Gastroesophageal sphincter (tissue), 4 donors: ENCODE measurements at regions not wholly inside any gene's neighbourhood (a gene's known extent, or its start where the extent isn't known, plus 50 kb on each side); places are given as distances from the start of the nearest gene placed in this dataset.

Source experiments
- ATAC-seq: fragments of 150-250 bp; one replicate; pipeline ENCODE4 v1.9.1; 2016; ENCODE audit warnings: mild to moderate bottlenecking, moderate library complexity
- H3K27ac ChIP-seq, 4 donors: fragments of 200-600 bp; sonication (generic) in 3 of 4; 1 replicate in 3 of 4; 2 replicates in 1 of 4; pipeline ENCODE4 v1.5.1; 2016 to 2019
- H3K27me3 ChIP-seq: fragments of 200-600 bp; sonication (generic); one replicate; pipeline ENCODE4 v1.5.1; 2019
- H3K36me3 ChIP-seq, 2 donors: fragments of 200-600 bp; sonication (generic); one replicate each; pipeline ENCODE4 v1.5.1; 2019; ENCODE audit warnings: control low read depth in 1 of 2
- H3K4me1 ChIP-seq, 3 donors: fragments of 200-600 bp; sonication (generic); 1 replicate in 2 of 3; 2 replicates in 1 of 3; pipeline ENCODE4 v1.5.1; 2016 to 2019; ENCODE audit warnings: control low read depth in 2 of 3
- H3K4me3 ChIP-seq, 2 donors: fragments of 200-600 bp; sonication (generic); one replicate each; pipeline ENCODE4 v1.5.1; 2019; ENCODE audit warnings: mild to moderate bottlenecking in 1 of 2, moderate library complexity in 1 of 2
- H3K9me3 ChIP-seq, 3 donors: fragments of 200-600 bp; sonication (generic); one replicate each; pipeline ENCODE4 v1.5.1; 2017 to 2019; ENCODE audit warnings: control low read depth in 2 of 3
- EP300 ChIP-seq: sonication (generic); formaldehyde crosslinking; IDR thresholded peaks from one replicate; pipeline ENCODE4 v1.6.1; 2017; ENCODE audit warnings: antibody characterized with exemption, mild to moderate bottlenecking
- POLR2A ChIP-seq, 2 donors: fragments of 450-650 bp; IDR thresholded peaks; one replicate each; pipeline ENCODE4 v1.6.1; 2017; ENCODE audit warnings: antibody characterized with exemption in 2 of 2, mild to moderate bottlenecking in 2 of 2, moderate library complexity in 1 of 2
- POLR2AphosphoS5 ChIP-seq: sonication (generic); formaldehyde crosslinking; IDR thresholded peaks from one replicate; pipeline ENCODE4 v1.6.1; 2017; ENCODE audit warnings: antibody characterized with exemption
- WGBS, 2 donors: methylation state at CpG; one replicate each; pipeline ENCODE4 v1.1.5; 2018; ENCODE audit warnings: low coverage in 1 of 2; 5-methylcytosine and 5-hydroxymethylcytosine counted together
- TF ChIP-seq, protein P1 (sequence below), 4 experiments: fragments of 200-600 bp in 2 of 4; fragments of 450-650 bp in 2 of 4; sonication (generic) in 1 of 4; IDR thresholded peaks; one replicate each; pipeline ENCODE4 v1.5.1; 2017 to 2019; ENCODE audit warnings: antibody characterized with exemption in 4 of 4, mild to moderate bottlenecking in 2 of 4, moderate library complexity in 2 of 4

DNA sequence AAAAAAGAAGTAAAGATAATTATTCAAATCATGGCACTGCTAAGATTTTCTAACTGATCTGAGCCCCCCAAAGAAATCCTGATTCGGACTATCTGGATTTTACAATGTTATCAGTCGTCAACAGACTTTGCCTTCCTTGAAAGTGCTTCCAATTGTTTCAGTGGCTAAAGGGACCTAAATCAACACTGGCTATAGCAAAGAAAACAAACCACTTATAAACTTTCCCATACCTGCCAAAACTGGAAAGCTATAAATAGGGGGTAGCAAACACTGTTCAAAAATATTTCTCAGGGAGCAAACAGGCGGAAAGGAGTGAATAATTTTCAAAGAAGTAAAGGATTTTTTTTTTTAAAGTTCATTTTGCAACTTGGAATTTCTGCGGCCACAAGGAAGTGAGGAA, 105.6 kb upstream of the LIFR start:
- no peak overlapping the region for H3K27ac ChIP-seq
- peaks cover 0 to 9% (median 0%) of the 10 kb centered on the region in 3 donors for H3K4me1 ChIP-seq
- TF ChIP-seq POLR2A (IDR thresholded peaks at IDR 0.05): no peak
- H3K9me3 ChIP-seq: no peaks in the 10 kb centered on the region
- no peaks in the 10 kb centered on the region for H3K27me3 ChIP-seq
- no peak for ATAC-seq
- 67 to 77% methylated on average over 4 of the region's 4 CpGs for WGBS, 2 donors
- no peak overlapping the region for H3K4me3 ChIP-seq
- H3K36me3 ChIP-seq: no peaks in the 10 kb centered on the region

DNA sequence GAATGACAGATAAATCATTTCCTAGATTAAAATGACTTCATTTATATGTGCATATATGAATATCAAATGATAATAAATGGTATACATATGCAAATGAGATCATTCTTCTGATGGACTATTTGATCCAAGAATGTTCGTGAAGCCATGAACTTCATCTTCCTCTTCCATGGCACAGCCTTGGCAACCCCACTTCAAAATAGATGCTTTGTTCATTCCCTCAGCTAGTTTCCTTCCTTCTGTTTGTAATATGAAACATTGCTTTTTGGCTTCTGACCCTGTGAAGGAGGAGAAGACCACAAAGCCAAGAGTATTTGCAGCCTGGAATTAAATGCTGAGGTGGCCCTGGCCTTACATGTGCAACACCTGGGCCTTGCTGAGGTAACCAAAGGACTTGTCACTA, 106.8 kb upstream of the LIFR start:
- no peaks in the 10 kb centered on the region for H3K9me3 ChIP-seq
- 55 to 61% methylated on average over 1 of the region's 1 CpG for WGBS, 2 donors
- TF ChIP-seq POLR2AphosphoS5: no peak
- no peak for ATAC-seq
- H3K4me1 ChIP-seq: peaks cover 0 to 11% (median 0%) of the 10 kb centered on the region in 3 donors
- no peak overlapping the region for H3K4me3 ChIP-seq
- no peak overlapping the region for H3K27ac ChIP-seq
- no peaks in the 10 kb centered on the region for H3K36me3 ChIP-seq
- H3K27me3 ChIP-seq: no peaks in the 10 kb centered on the region

DNA sequence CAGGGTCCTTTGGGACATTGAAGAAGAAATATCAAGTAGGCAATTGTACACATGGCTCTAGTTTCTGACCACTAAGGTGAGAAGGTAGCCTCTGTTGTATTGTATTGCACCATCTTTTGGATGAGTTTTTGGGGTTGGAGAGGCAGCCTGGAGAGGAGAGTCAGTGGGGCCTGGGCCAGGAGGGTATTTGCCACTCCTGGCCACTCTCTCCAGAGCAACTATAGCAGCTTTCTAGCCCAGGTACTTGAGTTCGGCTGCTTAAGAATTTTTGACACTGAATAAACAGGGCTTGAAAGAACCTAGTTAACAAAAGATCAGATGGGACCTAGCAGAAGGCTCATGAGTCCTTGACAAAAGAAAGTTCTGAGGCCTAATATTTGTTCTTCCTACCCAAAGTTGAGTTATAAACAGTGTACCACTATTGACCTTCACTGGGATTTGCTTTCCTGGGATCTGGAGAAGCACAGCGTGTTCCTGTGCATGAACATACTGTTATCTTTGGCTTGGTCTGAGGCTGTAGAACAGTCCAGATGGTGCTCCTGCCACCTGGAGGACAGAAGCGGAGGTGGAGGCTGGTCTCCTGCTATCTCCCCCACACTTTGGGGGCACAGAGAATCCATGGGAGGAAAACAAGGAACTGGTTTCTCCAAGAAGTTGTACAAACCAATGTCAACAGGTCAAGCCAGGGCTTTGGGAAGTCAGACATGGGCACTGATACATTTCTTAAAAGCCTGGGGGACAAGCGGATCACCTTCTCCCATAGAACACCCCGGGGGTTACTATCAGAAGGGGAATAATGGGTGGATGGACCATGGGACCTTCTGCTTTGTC, 110.4 kb upstream of the LIFR start:
- 57 to 91% methylated on average over 1 to 4 of the region's 5 CpGs for WGBS, 2 donors
- H3K27me3 ChIP-seq: no peaks in the 10 kb centered on the region
- no peaks in the 10 kb centered on the region for H3K9me3 ChIP-seq
- TF ChIP-seq POLR2AphosphoS5 (peak; percentile 9), EP300 (no peak), POLR2A (IDR thresholded peaks at IDR 0.05) (no peak)
- TF ChIP-seq, protein P1, sequence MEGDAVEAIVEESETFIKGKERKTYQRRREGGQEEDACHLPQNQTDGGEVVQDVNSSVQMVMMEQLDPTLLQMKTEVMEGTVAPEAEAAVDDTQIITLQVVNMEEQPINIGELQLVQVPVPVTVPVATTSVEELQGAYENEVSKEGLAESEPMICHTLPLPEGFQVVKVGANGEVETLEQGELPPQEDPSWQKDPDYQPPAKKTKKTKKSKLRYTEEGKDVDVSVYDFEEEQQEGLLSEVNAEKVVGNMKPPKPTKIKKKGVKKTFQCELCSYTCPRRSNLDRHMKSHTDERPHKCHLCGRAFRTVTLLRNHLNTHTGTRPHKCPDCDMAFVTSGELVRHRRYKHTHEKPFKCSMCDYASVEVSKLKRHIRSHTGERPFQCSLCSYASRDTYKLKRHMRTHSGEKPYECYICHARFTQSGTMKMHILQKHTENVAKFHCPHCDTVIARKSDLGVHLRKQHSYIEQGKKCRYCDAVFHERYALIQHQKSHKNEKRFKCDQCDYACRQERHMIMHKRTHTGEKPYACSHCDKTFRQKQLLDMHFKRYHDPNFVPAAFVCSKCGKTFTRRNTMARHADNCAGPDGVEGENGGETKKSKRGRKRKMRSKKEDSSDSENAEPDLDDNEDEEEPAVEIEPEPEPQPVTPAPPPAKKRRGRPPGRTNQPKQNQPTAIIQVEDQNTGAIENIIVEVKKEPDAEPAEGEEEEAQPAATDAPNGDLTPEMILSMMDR (IDR thresholded peaks at IDR 0.05): peak in 3 of 4 experiments; percentile 38 to 62 (median 53)
- ATAC-seq: peak; percentile 71
- H3K36me3 ChIP-seq: no peaks in the 10 kb centered on the region
- H3K27ac ChIP-seq: no peak overlapping the region
- peaks cover 0 to 11% (median 0%) of the 10 kb centered on the region in 3 donors for H3K4me1 ChIP-seq
- no peak overlapping the region for H3K4me3 ChIP-seq

DNA sequence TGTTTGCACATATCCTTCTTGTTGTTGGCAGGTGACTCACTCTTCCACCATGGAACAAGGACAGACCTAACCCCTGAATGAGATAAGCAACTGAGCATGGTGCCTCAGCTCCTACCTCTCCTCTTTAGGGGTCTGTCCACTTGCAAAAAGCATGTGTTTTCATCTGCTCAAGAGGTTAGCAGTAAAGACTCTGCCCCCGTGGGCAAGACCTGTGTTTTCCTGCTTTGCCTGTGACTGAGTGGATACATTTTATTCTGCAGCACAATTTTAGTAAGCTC, 111.0 kb upstream of the LIFR start:
- no peak for TF ChIP-seq POLR2A (IDR thresholded peaks at IDR 0.05)
- TF ChIP-seq POLR2AphosphoS5: no peak
- TF ChIP-seq, protein P1 (IDR thresholded peaks at IDR 0.05): no peak
- no peak for TF ChIP-seq EP300
- Histone ChIP-seq H3K4me1 (peaks cover 0 to 11% (median 0%) of the 10 kb centered on the region in 3 donors), H3K27me3 (no peaks in the 10 kb centered on the region), H3K9me3 (no peaks in the 10 kb centered on the region), H3K27ac (no peak overlapping the region), H3K4me3 (no peak overlapping the region), H3K36me3 (no peaks in the 10 kb centered on the region)
- no peak for ATAC-seq
- 86% methylated on average over 1 of the region's 1 CpG; no CpG with 5 or more reads in 1 of the 2 donors for WGBS, 2 donors

DNA sequence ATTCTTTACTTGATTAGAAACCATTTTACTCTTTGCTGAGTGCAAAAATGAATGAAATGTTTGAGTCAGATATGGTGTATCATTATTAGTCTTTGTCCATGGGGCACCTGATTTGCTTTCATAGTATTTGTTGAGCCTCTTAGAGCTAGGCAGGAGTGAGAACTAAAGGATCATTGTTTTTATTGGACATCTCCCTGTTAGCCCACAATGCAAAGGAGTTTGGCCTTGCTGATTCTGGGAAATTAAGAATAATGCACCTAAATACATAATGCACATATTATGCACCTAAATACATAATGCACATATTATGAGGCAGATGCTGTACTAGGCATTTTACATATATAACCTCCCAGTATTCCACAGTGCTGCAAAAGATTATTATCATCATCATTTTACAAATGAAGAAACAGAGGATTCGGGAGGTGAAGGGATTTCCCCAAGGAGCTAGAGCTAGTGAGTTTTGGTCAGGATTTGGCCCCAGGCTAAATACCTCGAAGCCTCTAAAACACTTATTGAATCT, 113.0 kb upstream of the LIFR start:
- Histone ChIP-seq H3K27ac (no peak overlapping the region), H3K9me3 (no peaks in the 10 kb centered on the region), H3K4me1 (peaks cover 0 to 11% (median 0%) of the 10 kb centered on the region in 3 donors), H3K27me3 (no peaks in the 10 kb centered on the region), H3K36me3 (no peaks in the 10 kb centered on the region), H3K4me3 (no peak overlapping the region)
- no peak for ATAC-seq
- TF ChIP-seq POLR2A (IDR thresholded peaks at IDR 0.05) (no peak), POLR2AphosphoS5 (no peak), EP300 (no peak)
- TF ChIP-seq, protein P1 (IDR thresholded peaks at IDR 0.05): no peak
- WGBS, 2 donors: 76 to 100% methylated on average over 2 of the region's 2 CpGs

DNA sequence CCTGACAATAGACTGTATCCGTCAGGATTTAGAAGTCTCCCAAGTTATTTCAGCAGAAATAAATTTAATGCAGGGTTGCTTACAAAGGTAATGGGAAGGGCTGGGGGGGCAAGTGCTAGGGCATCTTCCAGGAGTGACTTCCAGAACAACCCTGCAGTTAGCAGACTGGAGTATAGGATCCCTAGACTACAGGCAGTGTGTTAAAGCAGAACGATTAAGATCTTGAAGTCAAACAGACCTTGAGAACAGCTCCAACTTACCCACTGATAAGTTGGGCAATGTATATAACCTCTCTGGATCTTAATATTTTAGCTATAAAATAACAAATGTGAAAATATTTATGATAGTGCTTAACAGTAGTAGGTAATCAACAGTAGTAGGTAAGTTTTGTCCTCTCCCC, 113.6 kb upstream of the LIFR start:
- 60 to 67% methylated on average over 1 to 2 of the region's 2 CpGs for WGBS, 2 donors
- Histone ChIP-seq H3K9me3 (no peaks in the 10 kb centered on the region), H3K36me3 (no peaks in the 10 kb centered on the region), H3K27me3 (no peaks in the 10 kb centered on the region), H3K4me1 (peaks cover 0 to 11% (median 0%) of the 10 kb centered on the region in 3 donors), H3K27ac (no peak overlapping the region), H3K4me3 (no peak overlapping the region)
- no peak for ATAC-seq
- TF ChIP-seq, protein P1 (IDR thresholded peaks at IDR 0.05): no peak
- TF ChIP-seq POLR2A (IDR thresholded peaks at IDR 0.05) (no peak), EP300 (no peak), POLR2AphosphoS5 (no peak)
